EH (cell line): ENCODE measurements at regions not wholly inside any gene's neighbourhood (a gene's known extent, or its start where the extent isn't known, plus 50 kb on each side); places are given as distances from the start of the nearest gene placed in this dataset.
"Not testable (repeated sequence)": the region's sequence is repeated elsewhere in the genome, so short reads cannot be mapped to it uniquely, and the experiment has no call there.

ENCODE experiments used
- DNase-seq: peaks from one replicate; pipeline ENCODE4 v3.0.0-alpha.2; 2015; ENCODE audit warnings: low read depth

DNA sequence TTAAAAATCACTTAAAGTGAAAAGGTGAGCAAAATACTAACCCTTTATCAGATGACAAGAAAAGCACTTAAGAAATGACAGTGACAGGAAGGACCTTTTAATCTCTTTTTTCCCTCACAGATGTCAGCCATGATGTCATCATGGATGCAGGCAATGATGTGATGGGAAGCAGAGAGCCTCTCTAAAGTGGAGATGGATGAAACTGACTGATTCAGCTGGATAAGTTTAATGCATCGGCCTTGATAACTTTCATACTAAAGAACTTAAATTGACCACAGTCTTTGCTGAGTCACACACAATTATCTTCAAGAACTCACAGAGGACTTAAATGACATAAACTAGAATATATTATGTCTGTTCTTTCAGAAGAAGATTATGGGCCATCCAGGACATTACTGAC, 153.2 kb upstream of the FGF10 start:
- DNase-seq, result no peak

DNA sequence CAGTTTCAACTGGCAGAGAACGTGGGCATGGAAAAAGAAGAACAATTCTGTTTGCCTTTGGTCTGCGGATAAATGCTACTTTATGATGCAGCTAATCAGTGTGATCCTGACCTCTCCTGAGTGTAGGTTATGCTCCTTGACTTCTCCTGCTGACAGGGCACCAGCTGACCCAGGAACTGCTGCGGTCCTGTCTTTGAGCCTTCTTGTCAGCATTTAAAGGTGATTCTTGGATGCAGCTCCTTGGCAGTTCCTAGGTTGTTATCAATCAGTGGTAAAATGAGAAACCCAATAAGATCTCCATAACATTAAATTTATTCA, 150.3 kb upstream of the FGF10 start:
- DNase-seq, result no peak

DNA sequence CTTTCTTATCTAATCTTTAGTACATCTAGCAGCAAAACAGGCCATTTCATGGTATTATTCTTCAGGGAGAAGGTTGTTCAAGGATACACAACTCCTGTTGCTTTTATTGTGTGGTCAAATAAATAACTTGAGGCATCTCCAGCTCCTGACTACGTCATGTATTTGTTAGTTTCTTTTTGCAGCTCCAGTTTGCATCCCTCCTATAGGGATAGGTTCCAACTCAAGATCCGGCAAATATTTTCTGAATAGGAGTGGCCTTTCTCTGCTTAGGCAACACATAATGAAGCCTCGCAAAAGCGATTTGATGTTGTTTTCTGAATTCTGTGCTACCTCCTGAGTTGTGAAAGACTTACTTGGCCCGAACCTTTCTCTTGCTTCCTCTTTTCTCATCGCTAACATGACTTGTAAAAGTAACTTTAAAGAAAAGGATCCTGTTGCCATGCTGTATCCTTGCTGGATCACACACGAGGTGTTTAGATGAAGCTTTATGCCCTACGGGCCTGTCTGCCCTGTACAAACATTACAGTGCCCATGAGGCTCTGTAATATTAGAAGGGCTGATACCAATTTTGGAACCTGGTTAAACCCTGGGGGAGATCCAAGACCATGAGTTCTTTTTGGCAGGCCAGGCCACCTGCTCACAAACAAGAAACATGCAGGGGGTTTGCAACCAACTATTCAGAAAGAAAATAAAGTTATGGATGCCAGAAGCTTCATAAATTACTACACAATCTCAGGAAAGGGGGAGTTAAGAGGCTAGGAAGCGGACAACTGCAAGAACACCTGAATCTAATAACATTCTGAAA, 149.8 kb upstream of the FGF10 start:
- no peak for DNase-seq

DNA sequence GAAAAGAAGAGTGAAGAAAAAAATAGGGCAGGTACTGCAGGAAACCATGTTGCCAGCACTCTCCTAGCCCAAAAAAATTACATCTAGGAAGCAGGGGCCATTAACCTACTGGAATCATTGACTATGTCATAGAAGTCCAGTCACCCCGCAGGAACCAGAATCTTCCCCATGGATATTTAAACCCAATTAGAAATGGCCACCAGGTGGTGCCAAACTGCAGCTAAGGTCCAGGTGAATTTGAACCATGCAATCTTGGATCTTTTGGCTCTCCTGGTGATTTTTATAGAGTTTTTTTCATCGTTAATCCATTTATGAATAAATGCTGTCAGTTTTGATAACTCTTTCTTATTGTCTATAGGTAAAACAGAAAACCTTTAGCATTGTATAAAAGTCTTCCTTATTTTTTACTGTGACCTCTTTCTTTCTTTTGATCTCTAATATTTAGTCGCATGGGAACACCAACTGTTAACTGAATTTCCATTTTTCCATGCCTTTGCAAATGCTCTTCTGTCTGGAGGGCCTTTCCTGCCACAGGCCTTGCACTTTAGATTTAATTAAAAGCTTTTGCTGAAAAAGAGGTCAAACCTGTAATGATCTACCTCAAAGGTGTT, 147.5 kb upstream of the FGF10 start:
- peak; percentile 7 for DNase-seq

DNA sequence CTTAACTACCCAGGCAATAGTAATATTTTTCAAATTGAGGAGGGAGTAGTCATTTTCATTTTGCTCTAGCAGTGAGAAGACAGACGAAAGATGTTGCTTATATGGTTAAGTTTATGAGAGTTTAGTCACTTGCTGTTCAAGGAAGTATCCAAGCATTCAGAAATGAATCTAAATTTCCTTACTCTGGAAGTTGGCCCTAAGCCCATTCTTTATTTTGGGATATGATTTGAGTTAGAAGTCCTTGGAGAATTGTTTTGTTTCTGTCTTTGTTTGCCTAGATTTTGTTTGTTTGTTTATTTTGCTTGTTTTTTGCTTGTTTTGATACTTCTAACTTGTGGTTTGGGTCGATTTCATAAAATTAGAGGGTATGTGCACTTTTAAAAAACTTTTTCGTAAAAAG, 146.4 kb upstream of the FGF10 start:
- DNase-seq, result no peak

DNA sequence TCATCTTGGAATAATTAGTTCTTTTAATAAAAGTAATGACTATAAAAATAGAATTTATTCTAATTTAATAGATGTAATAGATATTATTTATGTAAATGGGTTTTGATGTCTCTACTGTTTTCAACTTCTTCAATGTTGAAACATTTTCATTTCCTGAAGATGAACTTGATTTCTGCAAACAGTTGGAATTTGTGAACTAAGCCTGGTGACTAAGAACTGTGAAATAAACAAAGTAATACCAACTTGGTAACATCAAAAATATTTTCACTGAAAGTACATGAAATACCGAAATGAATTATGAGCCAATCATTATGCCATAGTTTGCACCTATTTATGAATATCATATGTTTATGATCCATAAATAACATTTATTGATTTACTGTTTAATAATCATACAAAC, 143.8 kb upstream of the FGF10 start:
- no peak for DNase-seq

DNA sequence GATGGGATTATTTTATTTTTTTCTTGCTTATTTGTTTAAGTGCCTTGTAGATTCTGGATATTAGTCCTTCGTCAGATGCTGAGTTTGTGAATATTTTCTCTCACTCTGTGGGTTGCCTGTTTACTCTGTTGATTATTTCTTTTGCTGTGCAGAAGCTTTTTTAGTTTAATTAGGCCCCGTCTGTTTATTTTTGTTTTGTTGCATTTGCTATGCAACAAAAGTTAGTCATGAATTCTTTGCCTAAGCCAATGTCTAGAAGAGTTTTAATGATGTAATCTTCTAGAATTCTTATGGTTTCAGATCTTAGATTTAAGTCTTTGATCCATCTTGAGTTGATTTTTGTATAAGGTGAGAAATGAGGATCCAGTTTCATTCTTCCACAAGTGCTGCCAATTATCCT, 142.5 kb upstream of the FGF10 start:
- DNase-seq, result not testable (repeated sequence)

DNA sequence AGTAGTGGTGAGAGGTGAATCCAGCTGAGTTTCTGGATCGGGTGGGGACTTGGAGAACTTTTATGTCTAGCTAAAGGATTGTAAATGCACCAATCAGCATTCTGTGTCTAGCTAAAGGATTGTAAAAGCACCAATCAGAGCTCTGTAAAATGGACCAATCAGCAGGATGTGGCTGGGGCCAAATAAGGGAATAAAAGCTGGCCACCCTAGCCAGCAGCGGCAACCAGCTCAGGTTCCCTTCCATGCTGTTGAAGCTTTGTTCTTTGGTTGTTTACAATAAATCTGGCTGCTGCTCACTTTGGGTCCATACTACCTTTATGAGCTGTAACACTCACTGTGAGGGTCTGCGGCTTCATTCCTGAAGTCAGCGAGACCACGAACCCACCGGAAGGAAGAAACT, 141.6 kb upstream of the FGF10 start:
- not testable (repeated sequence) for DNase-seq

DNA sequence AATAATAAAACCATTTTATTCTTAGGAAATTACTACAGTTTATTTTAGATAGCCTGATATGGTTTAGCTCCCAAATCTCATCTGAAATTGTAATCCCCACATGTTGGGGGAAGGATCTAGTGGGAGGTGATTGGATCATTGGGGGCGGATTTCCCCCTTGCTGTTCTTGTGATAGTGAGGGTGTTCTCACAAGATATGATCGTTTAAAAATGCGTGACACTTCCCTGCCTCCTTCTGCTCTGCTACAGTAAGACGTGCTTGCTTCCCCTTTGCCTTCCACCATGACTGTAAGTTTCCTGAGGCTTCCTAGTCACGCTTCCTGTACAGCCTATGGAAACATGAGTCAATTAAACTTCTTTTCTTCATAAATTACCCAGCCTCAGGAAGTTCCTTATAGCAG, 122.4 kb upstream of the FGF10 start:
- DNase-seq, result no peak

DNA sequence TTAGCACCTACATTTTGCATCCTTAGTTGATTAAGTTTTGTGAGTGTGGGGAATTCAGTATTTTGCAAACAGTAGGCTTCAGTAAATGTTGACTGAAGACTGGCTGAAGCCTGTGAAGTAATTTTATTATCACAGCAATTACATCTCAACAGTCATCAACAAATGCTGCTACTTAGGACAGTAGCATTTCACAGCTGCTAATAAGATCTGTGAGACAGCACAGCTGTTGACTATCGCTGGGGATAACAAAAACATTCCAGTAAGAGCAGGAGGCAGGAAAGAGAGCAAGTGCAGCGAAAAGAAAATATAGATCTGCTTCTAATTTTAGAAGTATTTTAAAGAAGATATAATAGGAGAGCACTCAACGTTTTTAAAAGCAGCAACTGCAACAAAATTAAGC, 117.3 kb upstream of the FGF10 start:
- no peak for DNase-seq

DNA sequence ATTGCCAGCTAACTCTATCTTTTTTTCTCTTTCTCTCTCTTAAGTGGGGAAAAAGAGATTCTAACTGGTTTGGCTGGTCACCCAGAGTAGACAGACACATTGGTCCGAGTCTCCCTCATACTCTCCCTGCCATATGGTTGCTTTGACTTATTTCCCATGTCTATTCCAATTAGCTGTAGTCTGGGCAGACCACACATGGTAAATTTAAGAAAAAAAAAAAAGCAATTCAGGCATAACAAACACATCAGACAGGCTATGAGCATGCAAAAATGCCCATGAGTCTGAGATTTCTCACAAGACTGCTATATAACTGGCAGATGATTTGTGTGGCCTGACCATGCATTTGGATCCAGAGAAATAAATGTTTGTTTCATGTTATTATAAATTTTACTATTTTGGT, 110.2 kb upstream of the FGF10 start:
- DNase-seq, result no peak

DNA sequence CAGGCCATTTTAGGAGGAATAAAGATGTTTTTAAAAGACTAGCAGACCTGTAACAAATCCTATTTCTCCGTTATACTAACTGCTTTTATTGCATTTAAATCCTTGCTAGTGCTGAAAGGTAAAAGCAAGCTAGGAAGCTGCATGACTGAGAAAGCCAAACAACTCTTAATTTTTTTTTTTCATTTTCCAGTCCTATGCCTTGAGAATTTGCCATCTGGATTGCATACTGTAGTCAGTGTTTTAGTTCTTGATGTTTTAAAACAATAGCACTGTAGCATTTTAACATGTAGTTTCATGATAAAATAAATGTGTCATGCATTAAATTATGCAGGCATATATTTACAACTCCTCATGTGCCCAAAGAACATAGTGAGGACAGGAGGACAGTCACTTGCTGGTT, 108.4 kb upstream of the FGF10 start:
- no peak for DNase-seq

DNA sequence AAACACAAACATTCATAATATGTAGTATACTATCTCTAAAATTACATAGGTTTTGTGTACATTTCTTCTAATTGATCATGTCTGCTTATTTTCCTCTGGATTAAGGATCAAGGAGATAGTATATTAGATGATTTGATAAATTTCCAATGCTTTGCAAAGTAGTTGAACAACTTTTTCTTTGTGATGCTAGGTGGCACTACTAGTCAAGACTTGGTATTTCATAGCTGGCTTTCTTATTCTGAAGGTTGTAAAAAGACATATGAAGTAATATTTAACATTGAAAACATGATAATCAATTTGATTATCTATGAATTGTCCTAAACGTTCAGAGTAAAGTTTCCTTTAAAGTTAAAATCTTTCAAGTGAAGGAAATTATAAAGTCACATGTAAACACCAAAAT, 106.1 kb upstream of the FGF10 start:
- DNase-seq, result no peak

DNA sequence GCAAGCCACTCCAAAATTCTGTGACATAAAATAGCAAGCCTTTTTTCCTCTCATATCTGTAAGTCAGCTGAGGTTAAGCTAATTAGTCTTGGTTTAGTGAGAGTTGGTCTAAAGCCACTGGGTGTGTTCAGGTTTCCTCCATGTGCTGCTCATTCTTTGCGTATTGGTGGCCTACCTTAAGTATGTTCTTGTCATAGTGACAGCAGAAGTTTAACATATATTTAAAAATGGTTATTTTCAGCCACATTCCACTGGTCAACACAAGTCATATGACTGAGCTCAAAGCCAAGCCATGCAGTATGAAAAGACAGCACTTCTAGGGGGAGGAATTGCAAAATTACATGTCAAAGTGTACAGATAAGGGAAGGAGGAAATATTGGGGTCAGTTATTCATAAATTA, 100.5 kb upstream of the FGF10 start:
- no peak for DNase-seq

DNA sequence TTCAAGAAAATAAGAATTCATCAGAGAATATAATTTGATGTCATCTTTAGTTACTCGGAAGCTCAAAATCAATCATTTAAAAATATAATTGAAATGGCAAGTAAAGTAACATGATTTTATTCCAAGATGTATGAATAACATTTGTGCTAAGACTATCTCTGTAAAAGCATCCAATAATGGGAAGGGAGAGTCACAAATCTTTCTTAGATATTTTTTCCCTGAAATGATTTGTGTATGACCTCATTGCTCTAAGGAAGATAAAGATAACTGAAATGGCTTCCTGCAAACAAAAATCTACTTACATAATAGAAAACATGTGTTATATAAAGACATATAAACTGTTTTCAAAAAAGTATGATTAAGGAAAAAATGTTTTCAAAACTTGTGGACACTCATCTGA, 97.4 kb upstream of the FGF10 start:
- no peak for DNase-seq

DNA sequence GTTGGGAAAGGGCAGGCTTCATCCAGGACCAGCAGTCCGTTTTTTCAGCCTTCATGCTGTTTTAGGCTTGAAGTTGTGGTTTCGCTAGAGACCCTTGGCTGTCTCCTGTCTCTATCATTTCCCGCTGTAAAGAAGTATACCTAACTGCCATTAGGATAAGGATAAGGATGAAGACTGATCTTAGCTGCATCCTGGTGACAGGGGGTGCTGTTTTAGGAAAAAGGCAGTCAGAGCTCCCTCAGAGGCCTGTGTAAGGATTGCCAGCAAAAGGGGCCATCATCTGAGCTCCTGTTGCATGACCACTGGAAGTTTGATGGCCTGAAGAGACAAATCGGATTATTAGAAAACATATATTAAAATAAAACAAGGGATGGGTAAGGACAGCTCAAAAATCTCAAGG, 64.8 kb upstream of the FGF10 start:
- DNase-seq, result no peak

DNA sequence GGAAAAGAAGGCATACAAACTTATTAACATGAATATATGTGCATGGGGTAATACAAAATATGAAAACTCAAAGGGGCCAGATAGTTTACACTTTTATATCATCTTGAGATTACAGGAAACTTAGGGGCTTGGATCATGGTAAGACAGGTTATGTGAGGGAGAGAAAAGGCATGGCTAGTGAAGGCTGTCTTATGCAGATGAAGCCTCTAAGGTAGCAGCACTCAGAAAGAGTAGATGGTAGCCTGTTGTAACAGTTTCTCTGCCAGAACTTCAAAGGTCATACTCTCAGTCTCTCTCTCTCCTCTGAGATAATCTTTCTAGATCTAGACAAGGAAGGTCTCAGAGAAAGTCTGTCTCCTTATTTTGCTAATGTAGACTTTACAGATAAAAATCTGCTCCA, 57.2 kb upstream of the FGF10 start:
- no peak for DNase-seq

DNA sequence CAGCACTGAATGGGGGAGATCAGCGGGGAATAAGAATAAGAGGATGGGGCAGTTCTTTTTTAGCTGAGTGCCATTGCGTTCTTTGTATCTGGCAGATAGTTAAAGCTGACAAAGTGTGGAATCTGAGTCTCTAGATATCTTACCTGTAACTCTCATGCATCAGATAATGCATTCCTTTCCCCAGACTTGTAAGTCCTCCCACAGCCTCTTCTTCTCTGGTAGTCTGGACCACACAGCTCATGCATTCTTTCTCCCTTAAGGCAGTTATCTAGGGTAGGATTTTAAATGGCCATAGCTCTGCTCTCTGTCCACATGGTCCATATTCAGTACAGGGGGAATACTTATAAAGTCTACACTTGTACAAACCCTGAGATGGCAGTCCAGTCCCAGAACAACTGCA, 54.0 kb upstream of the FGF10 start:
- DNase-seq, result no peak

DNA sequence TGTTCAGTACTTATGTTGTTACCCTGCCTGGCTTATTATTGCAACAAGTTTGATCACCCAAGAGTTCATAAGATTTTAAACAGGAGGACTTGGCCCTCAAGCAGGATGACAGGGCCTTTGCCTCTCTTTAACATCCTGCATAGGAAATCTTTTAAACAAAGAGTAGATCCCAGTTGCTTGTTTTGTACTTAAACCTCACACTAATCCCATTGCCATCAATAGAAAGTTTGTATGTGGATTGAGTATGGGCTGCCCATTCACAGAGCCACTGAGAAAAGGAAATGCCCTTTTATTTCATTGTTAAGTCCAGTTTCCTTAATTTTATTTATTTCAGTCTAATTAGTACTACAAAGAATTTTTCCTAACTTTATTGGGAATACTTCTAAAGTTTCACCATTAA, 52.2 kb upstream of the FGF10 start:
- no peak for DNase-seq

DNA sequence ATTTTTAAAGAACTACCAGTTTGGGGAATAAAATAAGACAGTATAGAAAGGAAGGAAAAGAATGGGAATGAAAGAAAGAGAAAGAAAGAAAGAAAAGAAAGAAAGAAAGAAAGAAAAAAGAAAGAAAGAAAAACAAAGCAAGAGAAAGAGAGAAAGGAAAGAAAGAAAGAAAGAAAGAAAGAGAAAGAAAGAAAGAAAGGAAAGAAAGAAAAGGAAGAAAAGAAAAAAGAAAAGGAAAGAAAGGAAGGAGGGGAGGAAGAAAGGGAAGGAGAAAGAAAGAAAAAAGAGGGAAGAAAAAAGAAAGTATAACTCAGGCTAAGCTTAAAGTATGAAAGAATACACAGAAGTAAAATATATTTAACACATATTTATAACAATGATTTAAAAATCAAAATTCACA, 51.0 kb upstream of the FGF10 start:
- no peak for DNase-seq
